GM19455 (cell line): ENCODE measurements at regions not wholly inside any gene's neighbourhood (a gene's known extent, or its start where the extent isn't known, plus 50 kb on each side); places are given as distances from the start of the nearest gene placed in this dataset.

Source experiments
- ATAC-seq: cut with Tn5 transposase; IDR thresholded peaks from one replicate; pipeline ENCODE4 v1.9.1; 2021; ENCODE audit not compliant: unreplicated experiment

DNA sequence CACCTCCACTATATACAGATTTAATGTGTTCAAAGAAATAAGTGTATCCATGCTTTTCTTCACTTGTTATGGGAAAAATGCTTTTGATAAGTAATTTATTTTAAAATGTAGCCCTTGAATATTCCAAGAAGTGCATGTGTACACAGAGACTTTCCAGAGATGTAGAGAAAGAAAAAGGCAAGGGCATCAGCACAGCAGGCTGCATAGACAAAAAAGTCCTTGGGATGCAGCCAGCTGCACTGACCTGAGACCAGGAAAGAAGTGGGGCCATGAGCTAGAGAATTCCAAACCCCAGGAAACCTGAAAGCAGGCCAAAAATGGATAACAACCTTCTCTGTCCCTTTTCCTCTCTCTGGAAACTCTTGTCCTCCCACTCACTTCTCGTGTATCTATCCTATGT, 51.6 kb upstream of the PRDM8 start:
- no peak for ATAC-seq

DNA sequence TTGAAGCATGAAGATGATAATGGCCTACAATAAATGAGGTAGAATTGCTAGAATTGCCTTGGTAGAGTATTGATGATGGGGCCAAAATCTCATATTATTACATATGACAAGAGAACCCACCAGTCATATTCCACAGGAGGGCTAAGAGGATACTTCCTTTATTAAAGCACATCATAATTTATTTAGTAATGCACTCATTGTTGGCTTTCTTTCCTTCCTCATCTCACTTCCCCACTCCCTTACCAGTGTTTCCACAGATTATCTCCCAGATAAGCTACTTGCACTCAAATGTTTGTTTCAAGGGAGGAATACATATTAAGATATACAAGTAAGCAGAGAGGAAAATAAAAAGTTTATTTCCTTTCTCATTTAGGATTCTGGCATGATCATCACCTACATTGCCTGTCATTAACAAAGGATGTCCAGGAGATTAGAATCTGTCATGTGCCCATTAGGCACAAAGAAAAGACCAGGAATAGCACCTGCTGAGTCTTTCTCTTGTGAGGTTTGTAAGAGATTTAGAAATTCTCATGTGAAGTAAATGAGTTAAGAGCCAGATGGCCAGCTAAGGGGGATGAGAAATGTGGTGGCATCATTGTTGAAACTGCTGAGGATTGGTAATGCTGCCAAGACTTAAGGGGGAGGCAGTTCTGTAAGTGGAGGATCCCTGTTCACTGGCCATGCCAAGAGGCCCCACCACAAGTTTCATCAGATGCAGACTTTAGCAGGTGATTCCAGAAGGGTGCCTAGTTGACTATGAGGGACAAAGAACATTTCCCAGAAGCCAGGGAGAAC, 52.4 kb upstream of the PRDM8 start:
- no peak for ATAC-seq

DNA sequence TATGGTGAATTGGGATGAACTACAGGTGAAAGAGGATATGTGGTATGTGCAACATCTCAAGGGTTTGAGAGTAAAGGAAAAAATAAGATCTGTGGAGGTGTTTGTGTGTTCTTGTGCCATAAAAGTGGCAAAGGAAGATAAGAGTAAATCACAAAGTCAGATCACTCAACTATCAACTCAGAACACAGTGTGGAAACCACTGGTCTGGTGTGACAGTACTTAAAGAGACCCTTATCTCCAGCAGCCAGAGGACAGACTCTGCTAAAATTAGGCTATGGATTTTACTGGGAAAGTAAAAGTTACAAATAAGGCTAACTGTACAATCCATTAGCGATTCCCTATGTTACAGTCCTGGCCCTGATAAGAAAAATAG, 54.0 kb upstream of the PRDM8 start:
- no peak for ATAC-seq

DNA sequence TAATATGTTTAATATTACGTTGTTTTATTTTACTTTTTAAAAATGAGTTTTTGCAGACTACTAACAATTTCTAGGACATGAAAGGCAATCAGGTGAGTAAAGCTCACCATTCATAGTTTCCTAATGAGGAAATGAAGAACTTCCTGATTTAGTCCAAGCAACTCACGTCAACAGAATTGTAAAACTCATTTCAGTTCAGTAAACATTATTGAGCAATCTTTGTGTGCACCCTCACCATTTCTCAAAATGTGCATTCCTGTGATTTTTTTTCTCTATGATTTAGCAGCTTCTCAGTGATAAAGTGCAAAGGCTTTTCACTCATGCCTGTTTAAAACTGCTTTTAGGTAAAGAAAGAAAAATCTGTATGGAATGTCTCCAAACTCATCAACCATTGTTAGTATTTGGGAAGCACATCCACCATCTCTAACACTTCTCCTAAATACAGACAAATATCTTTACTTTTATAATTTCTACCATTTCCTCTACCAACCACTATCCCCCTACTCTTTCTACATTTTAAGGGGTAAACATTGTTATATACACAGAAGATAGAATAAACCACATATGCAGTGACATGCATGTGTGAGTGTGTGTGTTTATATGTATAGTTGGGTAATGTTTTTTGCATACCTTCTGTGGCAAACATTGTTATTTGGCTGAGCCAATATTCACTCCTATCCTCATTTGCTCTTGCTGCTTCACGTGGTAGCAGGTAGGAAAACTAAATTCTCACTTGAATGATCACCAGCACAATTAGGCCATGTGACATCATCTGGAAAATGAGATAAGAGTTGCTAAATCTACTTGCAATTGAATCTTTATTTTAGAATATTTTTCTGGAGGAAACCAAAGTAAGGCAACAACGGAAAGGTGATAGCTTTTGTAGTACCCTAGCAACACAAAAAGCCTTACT, 54.7 kb upstream of the PRDM8 start:
- ATAC-seq, result no peak

DNA sequence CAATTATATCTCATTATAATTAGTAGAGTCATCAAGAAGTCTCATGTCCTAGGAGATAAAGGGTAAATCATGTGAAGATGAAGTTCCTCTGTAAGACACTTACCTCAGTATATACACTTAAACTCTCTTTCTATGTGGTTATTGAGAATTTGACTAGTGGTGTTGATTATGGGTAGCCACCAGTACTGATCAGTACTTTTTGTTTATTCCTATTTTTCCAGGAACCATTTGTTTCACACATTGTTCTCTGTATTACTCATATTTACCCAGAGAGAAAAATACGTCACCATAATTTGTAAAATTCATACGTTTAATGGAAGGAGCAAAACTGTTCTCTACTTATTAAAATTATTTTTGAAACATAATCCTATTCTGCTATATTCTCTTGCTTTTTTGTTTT, 55.8 kb upstream of the PRDM8 start:
- ATAC-seq, result no peak

DNA sequence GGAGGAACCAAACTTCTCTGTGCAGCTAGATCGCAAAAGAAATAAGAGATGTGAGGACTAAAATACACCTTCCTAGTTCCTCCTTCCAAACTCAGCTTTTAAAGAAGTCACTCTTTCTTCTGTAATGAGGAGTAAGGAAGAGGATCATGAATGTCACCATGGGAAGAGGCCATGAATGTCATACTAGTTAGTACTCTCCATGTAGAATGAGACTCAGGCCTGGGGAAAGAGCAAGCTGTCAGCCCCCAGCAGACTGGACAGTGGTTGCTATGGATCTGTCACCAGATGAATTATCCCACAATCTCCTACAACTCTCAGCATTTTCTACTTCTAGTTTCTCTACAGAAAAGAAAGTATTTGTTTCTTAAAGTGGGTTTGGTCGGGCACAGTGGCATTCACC, 57.1 kb upstream of the PRDM8 start:
- no peak for ATAC-seq

DNA sequence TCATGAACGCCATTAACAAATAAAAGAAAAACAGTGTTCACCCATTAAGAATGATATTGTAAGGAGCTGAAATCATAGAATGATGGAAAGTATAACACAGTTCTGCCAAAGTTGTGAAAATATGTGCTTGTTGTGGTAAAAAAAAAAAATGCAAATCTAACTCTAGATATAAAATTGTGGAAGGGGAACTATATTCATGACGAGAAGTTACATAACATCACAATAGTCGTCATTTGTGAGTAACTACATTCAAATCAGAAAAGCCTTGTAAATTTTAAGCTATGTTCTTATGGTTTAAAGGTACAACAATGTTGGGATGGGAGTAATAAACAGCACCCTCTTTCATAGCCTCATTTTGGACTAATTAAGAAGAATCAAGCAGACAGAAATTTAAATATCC, 57.6 kb upstream of the PRDM8 start:
- ATAC-seq, result no peak

DNA sequence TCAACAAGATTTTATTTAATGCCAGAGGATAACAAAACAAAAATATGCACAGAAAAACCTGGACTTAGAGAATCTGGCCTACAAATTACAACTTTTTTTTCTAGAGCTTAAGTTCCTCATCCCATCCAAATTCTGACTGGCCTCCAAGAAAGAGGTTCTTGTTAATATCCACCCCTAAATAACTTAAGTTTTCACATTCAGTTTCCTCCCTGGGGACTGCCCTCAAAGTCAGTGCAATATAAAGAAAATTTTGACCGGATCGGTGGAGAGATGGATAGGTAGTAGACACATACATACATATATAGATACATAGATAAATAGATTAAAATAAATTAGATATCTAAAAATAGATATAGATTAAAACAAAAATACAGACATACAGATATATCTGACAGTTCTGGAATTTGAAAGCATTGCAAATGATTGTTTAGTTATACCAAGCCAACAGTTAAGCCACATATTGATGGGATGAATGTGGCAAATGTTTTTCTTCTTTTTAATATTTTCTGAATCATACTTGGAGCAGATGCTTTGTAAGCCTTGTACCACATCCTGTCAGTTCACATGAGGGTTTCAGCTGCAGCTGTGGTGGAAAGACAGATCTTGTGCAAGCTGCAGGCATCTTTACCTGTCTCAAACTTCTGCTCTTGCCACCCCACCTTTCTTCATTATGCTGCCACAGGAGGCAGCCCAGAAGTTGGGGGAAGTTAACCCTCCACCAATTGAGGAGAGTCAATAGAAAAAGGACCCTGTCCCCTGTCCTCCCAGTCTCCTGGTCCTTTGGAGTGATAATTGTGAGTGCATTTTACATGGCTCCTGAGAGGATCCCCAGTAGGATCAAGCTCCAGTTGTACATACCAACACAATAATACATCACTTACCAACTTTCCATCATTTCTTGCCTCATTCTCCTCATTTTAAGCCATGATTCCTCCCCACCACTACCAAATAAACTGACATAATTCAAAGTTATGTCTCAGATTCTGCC, 58.5 kb upstream of the PRDM8 start:
- ATAC-seq, result peak; percentile 97

DNA sequence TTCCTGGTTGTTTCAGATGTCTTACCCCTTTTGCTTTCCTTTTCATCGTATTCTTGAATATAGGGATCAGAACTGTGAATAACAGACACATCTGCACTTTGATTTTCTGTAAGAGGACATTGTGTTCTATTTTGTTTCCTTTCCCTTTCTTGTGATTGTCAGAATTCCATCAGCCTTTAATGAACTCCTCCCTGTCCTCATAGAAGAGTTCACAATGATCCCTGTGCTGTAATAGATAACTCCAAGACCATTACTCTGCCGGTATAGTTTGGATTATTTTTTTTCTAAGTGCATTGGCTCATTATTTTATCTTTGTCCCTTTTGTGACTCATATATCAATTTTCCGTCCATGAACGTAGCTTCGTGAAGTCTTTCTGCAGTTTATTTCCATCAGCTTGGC, 59.7 kb upstream of the PRDM8 start:
- ATAC-seq, result no peak

DNA sequence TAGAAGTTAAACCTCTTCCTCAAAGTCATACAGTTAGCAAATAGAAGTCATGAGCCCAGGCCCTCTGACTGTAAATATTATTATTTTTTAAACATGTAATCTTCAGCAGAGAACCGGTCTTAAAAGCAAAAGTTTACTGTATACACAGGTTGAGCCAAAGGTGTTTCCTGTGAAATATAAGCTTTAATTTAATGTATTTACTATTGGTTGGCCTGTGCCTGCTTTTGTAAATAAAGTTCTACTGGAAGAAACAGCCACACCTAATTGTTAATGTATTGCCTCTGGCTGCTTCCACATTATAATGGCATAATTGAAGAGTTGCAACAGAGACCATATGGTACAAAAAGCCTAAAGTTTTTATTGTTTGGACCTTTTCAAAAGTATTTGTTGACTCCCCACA, 61.0 kb upstream of the PRDM8 start:
- ATAC-seq, result no peak

DNA sequence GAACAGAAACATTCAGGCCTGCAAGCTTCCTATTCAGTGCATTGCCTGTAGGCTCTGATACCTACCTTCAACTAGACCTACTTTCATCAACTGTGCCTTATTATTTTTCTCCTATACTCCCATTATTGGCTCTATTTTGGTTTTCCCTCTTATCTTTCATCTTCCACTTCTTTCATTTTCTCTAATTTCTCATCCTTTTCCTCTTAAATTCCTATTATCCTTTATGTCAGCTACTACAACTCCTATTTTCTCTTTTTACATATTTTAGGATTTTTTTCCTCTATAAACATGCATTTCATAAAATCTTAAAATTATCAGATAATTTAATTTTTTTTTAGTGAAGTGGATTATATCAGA, 61.6 kb upstream of the PRDM8 start:
- no peak for ATAC-seq

DNA sequence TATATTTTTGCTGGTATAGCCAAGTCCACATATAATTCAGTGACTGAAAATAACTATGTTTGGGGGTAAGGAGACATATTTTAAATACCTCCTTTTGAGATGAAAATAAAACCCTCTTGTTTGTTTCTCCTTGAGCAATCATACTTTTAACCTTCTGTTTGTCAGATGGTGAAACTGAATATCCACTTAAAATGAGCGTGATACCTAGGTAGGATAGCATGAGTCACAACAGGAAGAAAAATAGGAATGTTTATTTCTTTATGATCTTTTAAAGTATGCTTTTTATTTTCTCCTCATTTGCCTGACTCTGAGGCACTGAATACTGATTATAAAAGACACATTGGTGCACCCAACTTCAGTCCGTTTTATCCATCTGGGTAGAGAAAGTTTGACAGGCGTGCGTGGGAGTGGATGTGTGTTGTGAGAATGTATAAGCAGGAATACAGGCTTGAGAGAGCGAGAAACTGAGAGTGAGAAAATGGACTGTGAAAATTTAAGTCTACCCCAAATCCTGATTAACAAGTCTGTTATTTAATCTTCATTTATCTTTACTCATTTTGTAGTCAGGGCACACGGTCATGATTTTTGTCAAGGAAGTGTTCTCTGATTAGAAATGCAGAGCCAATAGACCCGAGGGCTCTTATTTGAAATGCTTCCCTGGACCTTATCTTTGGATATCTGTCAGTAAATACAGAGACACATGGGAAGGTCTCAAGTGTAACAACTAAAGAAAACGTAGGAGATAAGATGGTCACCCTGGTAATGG, 62.1 kb upstream of the ANTXR2 start:
- no peak for ATAC-seq

DNA sequence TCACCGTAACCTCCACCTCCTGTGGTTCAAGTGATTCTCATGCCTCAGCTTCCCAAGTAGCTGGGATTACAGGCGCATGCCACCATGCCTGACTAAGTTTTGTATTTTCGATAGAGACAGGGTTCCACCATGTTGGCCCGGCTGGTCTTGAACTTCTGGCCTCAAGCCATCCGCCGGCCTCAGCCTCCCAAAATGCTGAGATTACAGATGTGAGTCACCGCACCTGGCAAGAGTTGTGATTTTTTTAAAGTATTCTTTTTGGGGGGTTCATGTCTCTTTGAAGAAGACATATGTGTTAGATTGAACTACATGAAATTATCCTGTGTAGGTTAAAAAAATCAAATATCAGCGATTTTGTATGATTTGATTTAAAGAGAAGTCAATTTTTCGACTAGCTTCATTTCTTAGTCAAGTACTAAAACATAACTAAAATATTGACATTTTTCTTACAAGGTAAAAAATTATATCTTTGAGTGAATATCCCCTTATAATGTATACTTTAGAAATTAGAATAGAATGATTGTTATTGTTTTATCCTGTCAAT, 60.3 kb upstream of the ANTXR2 start:
- ATAC-seq, result no peak

DNA sequence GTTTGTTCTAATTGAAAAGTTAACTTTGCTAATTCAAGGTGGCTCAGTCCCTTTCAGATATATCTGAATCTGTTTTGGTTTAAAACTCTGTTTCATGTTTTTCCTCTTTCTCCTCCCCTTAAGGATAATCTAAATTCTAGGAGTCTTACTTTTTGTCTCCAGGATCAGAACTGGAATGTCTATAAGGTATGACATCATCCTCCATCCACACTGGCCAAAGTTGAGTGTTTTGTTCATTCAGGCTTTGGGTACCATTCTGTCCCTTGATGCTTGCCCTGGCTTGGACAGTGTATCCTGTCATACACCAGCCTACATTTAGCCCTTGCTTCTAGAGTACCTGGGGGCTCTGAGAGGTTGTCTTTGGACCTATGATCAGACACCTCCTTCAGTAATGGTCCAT, 56.8 kb upstream of the ANTXR2 start:
- no peak for ATAC-seq

DNA sequence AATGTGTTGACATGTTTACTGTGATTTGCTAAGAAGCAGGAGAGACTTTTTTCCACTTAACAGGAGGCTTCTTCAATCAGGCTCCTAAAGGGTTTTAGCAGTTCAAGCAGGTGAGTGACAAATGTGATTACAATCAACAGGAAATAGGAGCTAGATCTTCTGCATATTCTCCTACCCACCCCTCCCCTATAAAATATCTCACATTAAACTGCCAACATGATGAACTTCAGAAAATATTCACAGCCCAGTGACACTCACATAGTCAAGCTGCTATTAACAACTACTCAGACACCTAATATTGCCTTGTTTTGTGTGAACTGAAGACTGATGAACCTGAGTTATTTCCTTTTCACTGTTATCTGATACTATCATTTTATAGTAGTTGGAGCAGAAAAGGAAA, 55.9 kb upstream of the ANTXR2 start:
- no peak for ATAC-seq

DNA sequence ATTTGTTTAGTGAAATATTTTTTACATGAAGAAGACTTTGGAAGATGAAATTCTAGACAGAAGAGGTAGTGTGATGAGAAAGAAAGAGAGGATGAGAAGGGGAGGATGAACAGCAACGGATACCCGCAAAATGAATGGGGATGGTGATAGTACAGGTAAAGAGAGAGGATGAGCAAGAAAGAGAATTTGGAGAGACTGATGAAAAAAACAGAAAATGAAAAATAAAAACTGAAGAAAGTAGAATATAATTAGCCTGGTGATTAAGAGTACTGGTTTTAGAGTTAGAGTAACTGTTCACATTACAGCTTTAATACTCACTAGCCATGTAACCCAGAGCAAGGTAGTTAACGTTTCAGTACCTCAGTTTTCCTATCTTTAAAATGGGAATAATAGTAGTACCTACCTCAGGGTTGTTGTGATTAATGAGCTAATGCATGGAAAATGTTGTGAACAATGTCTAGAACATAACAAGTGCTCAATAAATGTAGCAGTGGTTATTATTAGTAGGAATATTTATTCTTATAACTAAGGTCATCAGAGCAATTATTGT, 54.9 kb upstream of the ANTXR2 start:
- ATAC-seq, result no peak

DNA sequence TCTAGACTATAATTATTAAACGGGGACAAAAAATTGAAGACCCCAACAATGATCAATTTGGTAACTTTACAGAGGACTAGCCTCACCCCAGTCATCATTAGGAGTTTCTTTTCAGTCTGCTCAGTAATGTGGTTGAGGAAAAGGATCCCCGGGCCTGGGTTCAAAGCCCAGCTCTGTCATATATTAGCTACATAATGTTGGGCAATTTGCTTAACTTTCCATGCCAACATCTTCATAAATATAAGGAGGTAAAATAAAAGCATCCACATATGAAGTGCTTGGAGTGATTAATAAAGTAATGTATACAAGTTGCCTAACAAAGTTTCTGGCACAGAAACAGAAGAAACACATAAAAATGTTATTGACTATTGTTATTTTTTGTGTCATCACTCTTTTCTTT, 53.4 kb upstream of the ANTXR2 start:
- no peak for ATAC-seq

DNA sequence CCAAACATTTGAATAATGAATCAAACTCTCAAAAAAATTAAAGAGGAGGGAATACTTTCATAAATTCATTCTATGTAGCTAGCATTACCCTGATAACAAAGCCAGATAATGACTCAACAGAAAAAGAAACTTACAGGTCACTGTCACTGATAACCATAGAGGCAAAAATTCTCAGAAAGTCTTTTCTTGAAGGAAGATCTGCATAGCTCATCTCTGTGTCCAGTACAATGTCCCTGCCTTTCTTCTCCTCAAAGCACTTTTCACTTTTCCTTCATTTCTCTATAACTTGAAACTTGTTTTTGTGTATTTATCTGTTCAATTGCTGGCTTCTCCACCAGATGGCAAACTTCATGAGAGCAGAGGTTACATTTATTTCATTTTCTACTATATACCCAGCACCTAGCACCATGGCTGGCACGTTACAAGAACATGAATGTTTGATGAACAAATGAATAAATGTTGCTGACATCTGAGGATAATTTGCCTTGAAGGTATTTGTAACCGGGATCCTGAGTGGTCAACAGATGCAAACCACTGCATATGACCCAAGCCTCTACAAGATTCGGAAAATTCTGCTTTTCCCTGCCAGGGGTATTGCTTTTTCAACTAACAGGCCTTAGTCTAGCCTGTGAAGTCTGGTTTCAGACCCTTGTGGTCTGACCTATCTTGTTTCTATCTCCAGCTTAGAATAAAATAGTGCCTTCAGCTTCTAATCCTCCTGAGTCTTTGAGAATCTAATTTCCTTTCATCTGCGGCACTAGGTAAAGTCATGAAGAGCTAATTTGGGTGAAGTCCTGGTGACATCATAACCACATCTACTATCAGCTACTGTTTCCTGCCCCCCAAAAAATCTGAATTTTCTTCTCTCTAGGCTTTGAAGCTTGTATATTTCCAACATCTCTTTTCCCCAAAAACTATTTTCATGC, 52.5 kb upstream of the ANTXR2 start:
- ATAC-seq, result peak; percentile 68
